Thoracic aorta (tissue), 2 donors: ENCODE measurements at regions not wholly inside any gene's neighbourhood (a gene's known extent, or its start where the extent isn't known, plus 50 kb on each side); places are given as distances from the start of the nearest gene placed in this dataset.

Source experiments
- ATAC-seq: fragments of 150-250 bp; one replicate; pipeline ENCODE4 v1.8.0; 2017; ENCODE audit warnings: low read depth; ENCODE audit not compliant: insufficient number of reproducible peaks, low FRiP score
- DNase-seq: peaks from one replicate; pipeline ENCODE4 v3.0.0-alpha.2; 2020; ENCODE audit warnings: low spot score
- H3K27ac ChIP-seq, 2 donors: fragments of 200-600 bp; sonication (generic); 1 replicate in 1 of 2; 2 replicates in 1 of 2; pipeline ENCODE4 v1.5.1; 2016; ENCODE audit warnings: mild to moderate bottlenecking in 2 of 2, moderate library complexity in 2 of 2
- H3K27me3 ChIP-seq: fragments of 200-600 bp; sonication (generic); replicated peaks from 2 replicates; pipeline ENCODE4 v1.6.0; 2016; ENCODE audit warnings: mild to moderate bottlenecking; ENCODE audit not compliant: insufficient read depth
- H3K36me3 ChIP-seq: fragments of 200-600 bp; sonication (generic); one replicate; pipeline ENCODE4 v1.5.1; 2016
- H3K4me1 ChIP-seq, 2 donors: fragments of 200-600 bp; sonication (generic); 1 replicate in 1 of 2; 2 replicates in 1 of 2; pipeline versions ENCODE4 v1.5.1 to v1.6.0; 2016; ENCODE audit warnings: low read depth in 2 of 2, mild to moderate bottlenecking in 1 of 2; ENCODE audit not compliant: control insufficient read depth in 1 of 2
- H3K4me3 ChIP-seq: fragments of 200-600 bp; sonication (generic); 2 replicates; pipeline ENCODE4 v1.5.1; 2016; ENCODE audit warnings: mild to moderate bottlenecking
- H3K9me3 ChIP-seq: fragments of 200-600 bp; sonication (generic); 2 replicates; pipeline ENCODE4 v1.5.1; 2016
- TF ChIP-seq, protein P1 (sequence below): fragments of 200-600 bp; sonication (generic); IDR thresholded peaks from one replicate; pipeline ENCODE4 v1.5.1; 2019; ENCODE audit warnings: antibody characterized with exemption

- TF ChIP-seq, protein P1, sequence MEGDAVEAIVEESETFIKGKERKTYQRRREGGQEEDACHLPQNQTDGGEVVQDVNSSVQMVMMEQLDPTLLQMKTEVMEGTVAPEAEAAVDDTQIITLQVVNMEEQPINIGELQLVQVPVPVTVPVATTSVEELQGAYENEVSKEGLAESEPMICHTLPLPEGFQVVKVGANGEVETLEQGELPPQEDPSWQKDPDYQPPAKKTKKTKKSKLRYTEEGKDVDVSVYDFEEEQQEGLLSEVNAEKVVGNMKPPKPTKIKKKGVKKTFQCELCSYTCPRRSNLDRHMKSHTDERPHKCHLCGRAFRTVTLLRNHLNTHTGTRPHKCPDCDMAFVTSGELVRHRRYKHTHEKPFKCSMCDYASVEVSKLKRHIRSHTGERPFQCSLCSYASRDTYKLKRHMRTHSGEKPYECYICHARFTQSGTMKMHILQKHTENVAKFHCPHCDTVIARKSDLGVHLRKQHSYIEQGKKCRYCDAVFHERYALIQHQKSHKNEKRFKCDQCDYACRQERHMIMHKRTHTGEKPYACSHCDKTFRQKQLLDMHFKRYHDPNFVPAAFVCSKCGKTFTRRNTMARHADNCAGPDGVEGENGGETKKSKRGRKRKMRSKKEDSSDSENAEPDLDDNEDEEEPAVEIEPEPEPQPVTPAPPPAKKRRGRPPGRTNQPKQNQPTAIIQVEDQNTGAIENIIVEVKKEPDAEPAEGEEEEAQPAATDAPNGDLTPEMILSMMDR, result no peak
- H3K4me3 ChIP-seq, result peak overlapping the region; percentile 58
- no peaks in the 10 kb centered on the region for H3K27me3 ChIP-seq
- peak overlapping the region in 1 of 2 donors; percentile 41 for H3K27ac ChIP-seq
- H3K9me3 ChIP-seq, result no peaks in the 10 kb centered on the region
- ATAC-seq (no peak), DNase-seq (no peak)
- no peaks in the 10 kb centered on the region for H3K4me1 ChIP-seq
- no peaks in the 10 kb centered on the region for H3K36me3 ChIP-seq
Measured at GRCh38 chr12:130280231-130280630, 57.5 kb upstream of the PIWIL1 start.

DNA sequence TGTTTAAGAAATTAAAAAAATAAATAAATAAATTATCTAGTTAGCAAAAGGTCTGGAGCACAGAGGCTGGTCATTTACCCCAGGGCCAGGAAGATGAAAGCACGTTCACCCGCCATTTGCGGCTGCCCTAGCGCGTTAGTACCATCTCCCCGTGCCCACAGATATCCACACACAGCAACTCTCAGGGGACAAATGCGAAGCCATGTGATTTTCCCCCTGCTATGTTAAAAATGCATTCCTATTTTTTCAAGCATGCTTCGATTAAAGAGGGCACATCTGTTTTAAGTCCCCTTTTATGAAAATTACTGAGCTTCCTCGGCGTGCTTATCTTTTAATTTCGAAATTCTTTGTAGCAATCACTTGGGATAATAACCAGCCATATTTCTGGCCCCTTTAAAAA, 56.9 kb upstream of the PIWIL1 start:
- H3K27ac ChIP-seq, result no peak overlapping the region
- peak overlapping the region; percentile 58 for H3K4me3 ChIP-seq
- TF ChIP-seq, protein P1, result no peak
- H3K36me3 ChIP-seq, result no peaks in the 10 kb centered on the region
- H3K4me1 ChIP-seq, result no peaks in the 10 kb centered on the region
- H3K27me3 ChIP-seq, result no peaks in the 10 kb centered on the region
- ATAC-seq, result no peak
- H3K9me3 ChIP-seq, result no peaks in the 10 kb centered on the region
- DNase-seq, result no peak

GRCh38 chr12:130281153-130281799, 56.4 kb upstream of the PIWIL1 start:
- ATAC-seq (no peak), DNase-seq (no peak)
- Histone ChIP-seq H3K36me3 (no peaks in the 10 kb centered on the region), H3K27ac (no peak overlapping the region), H3K4me1 (no peaks in the 10 kb centered on the region), H3K4me3 (peak overlapping the region; percentile 58), H3K9me3 (no peaks in the 10 kb centered on the region), H3K27me3 (no peaks in the 10 kb centered on the region)
- TF ChIP-seq, protein P1, result peak; percentile 61

DNA sequence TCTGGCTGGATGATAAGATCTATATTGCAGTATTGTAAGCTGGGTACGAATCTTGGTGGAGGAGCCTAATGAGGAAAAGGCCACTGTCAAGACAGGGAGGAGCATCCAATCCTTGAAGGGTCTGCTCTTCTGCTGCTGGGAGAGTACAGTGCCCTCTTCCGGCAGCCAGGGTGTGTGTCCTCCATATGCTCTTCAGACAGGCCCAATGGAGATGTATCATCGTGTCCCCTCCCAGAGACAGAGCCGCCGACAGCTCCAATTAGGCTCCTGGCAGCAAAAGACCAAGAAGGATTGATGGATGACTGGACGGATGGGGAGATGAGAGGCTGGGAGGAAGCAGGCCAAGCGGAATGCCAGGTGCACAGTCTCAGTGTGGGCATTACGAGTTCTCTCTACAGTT, 51.6 kb upstream of the PIWIL1 start:
- ATAC-seq, result no peak
- Histone ChIP-seq H3K27ac (no peak overlapping the region), H3K27me3 (no peaks in the 10 kb centered on the region), H3K4me3 (no peak overlapping the region), H3K36me3 (no peaks in the 10 kb centered on the region), H3K9me3 (peaks cover 3% of the 10 kb centered on the region), H3K4me1 (no peaks in the 10 kb centered on the region)
- TF ChIP-seq, protein P1, result no peak
- DNase-seq, result no peak

DNA sequence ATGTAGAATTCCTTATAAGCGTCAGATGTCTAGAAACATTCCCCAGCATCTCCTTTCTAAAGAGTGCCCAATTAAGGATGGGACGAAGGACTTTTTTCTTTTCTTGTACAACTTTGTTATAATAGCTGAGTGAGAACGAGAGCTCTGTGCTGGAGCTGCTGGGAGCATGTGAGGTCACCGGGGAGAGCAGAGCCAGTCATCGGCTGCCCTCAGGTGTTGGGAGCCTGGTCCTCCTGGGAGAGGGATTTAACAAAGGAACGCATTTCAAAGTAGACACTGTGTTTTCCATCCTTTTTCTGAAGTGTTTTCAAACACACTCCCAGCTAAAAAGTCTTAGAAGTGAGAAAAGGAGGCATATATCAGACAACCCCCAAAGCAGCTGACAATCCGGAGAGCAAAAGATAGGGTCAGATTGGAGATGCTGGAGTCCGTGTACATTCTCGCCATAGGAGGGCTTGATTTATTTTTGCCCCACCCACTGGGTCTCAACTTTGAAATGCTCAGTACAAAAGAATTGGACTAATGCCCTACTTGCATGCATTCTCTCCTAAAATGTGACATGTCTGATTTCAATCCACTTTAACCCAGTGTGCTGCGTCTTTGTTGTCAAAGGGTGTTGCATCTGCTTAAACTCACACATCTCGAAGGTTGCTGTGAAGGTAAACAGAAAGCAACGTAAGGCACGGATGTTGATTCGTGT, 50.8 kb upstream of the PIWIL1 start:
- DNase-seq, result no peak
- no peak for ATAC-seq
- Histone ChIP-seq H3K27me3 (no peaks in the 10 kb centered on the region), H3K27ac (no peak overlapping the region), H3K4me1 (no peaks in the 10 kb centered on the region), H3K36me3 (no peaks in the 10 kb centered on the region), H3K9me3 (peaks cover 3% of the 10 kb centered on the region), H3K4me3 (no peak overlapping the region)
- TF ChIP-seq, protein P1, result no peak
